ENCODE measurements at regions not wholly inside any gene's neighbourhood (a gene's known extent, or its start where the extent isn't known, plus 50 kb on each side); places are given as distances from the start of the nearest gene placed in this dataset.

GRCh38 chr5:66249920-66250319 lies 105.8 kb downstream of the SREK1 start:
- TF ChIP-seq YY1 (IDR thresholded peaks at IDR 0.05; ENCODE audit: insufficient read depth, insufficient read length): no peak
- TF ChIP-seq SUZ12 (IDR thresholded peaks at IDR 0.05; ENCODE audit: extremely low read depth, insufficient read depth, insufficient read length): no peak
- TF ChIP-seq ZNF274 (IDR thresholded peaks at IDR 0.05; ENCODE audit: low read depth, low read length): no peak
